Uterus (tissue), 2 donors: ENCODE measurements at regions not wholly inside any gene's neighbourhood (a gene's known extent, or its start where the extent isn't known, plus 50 kb on each side); places are given as distances from the start of the nearest gene placed in this dataset.

Experiments
- CTCF ChIP-seq, 4 experiments: fragments of 200-600 bp in 2 of 4; fragments of 450-650 bp in 2 of 4; sonication (generic) in 2 of 4; IDR thresholded peaks; one replicate each; pipeline ENCODE4 v1.5.1; 2016 to 2019; ENCODE audit warnings: antibody characterized with exemption in 4 of 4, mild to moderate bottlenecking in 2 of 4, moderate library complexity in 1 of 4
- POLR2A ChIP-seq, 2 donors: fragments of 450-650 bp; IDR thresholded peaks; one replicate each; pipeline ENCODE4 v1.6.1; 2016; ENCODE audit warnings: antibody characterized with exemption in 2 of 2, mild to moderate bottlenecking in 1 of 2, moderate library complexity in 1 of 2

DNA sequence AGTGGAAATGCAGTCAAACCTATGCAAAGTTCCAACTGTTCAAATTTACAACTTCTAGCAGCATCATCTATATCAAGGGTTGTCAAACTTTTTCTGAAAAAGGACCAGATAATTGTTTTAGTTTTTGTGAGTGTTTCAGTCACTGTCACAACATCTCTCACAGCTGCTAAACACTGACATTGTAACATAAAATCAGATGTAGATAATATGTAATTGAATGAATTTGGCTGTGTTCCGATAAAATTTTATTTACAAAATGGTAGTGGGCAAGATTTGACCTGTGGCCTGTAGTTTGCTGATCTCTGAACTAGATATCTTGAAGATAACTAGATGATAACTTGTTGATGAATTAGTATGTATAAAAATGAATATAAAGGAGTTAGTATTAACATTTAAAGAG is 1679.1 kb upstream of the PCDH20 start:
- TF ChIP-seq CTCF (IDR thresholded peaks at IDR 0.05) (no peak), POLR2A (IDR thresholded peaks at IDR 0.05) (no peak)
